Mammary epithelial cell (primary cell): ENCODE measurements at regions not wholly inside any gene's neighbourhood (a gene's known extent, or its start where the extent isn't known, plus 50 kb on each side); places are given as distances from the start of the nearest gene placed in this dataset.

Experiments used
- CTCF ChIP-seq, 2 donors: IDR thresholded peaks in 1 of 2; conservative IDR thresholded peaks in 1 of 2; 2 replicates each; pipeline ENCODE4 v1.5.1; 2011 to 2012; ENCODE audit warnings: inconsistent platforms in 2 of 2, low read length in 2 of 2, mild to moderate bottlenecking in 2 of 2, control low read depth in 1 of 2, low read depth in 1 of 2; ENCODE audit not compliant: insufficient read depth in 1 of 2; ENCODE audit errors: extremely low read depth in 1 of 2
- EZH2 ChIP-seq: IDR thresholded peaks from 2 replicates; pipeline ENCODE4 v1.6.1; 2012; ENCODE audit warnings: low read length, inconsistent platforms, borderline replicate concordance

GRCh38 chr2:21916934-21917522 lies 793.3 kb downstream of the TDRD15 start:
- TF ChIP-seq CTCF (conservative IDR thresholded peaks at IDR 0.05 in 1 of 2, IDR thresholded peaks at IDR 0.05 in 1 of 2; ENCODE audit: extremely low read depth in 1 of 2, insufficient read depth in 1 of 2, low read depth in 1 of 2, low read length in 2 of 2) (no peak), EZH2 (no peak)
